Left hindlimb (tissue), 1 donor: ENCODE measurements at regions not wholly inside any gene's neighbourhood (a gene's known extent, or its start where the extent isn't known, plus 50 kb on each side); places are given as distances from the start of the nearest gene placed in this dataset.
"Not testable (repeated sequence)": the region's sequence is repeated elsewhere in the genome, so short reads cannot be mapped to it uniquely, and the experiment has no call there.

Experiments used
- DNase-seq: peaks from one replicate; pipeline ENCODE4 v3.0.0-alpha.2; 2018

DNA sequence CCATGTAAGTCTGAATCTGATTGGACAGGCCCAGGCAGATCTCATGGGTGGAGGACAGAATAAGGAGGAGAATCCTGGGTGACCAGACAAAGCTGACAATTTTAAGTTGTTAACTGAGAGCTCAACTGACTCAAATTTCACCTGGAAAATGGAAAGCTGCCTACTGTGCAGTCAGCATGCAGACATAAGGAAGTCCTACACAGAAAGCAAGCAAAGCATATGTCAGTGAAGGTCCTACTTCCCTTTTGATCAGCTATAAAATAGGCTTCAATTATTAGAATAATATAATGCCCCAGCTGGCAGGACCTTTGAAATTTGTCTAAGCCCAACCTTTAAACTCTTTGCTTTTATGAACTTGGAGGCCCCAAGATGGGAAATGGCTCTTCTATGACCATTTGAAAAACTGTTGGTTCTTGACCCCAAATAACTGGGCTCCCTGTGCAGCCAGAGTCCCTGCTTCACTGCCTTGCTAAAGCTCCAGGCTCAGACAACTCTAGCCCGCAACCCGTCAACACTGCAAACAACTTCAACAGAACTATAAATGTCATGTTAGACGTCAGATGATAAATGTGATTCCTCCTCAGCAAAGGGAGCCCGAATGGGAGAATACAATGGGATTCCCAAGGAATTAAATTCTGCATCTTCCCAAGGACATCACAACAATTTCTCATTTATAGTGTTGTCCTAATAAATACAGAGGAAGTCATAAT is 118.9 kb upstream of the ADRA1B start:
- DNase-seq: no peak

DNA sequence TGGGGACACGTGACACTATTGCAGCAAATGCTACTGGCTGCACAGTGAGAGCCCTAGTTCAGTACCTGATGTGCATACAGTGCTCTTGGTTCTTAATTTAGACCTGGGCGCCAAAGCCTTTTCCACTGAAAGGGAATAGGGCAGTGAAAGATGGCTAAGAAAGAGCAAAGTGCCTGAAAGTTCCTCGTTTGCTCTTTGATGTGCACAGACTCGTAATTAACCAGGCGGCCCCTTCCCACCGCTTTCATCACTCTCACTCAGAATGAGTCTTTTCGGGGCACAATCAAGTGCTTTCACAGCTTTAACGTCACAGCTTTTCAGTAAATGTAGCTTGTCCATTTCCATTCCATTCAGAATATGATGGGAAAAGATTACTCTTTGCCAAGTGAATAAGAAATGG is 116.6 kb upstream of the ADRA1B start:
- DNase-seq: no peak

DNA sequence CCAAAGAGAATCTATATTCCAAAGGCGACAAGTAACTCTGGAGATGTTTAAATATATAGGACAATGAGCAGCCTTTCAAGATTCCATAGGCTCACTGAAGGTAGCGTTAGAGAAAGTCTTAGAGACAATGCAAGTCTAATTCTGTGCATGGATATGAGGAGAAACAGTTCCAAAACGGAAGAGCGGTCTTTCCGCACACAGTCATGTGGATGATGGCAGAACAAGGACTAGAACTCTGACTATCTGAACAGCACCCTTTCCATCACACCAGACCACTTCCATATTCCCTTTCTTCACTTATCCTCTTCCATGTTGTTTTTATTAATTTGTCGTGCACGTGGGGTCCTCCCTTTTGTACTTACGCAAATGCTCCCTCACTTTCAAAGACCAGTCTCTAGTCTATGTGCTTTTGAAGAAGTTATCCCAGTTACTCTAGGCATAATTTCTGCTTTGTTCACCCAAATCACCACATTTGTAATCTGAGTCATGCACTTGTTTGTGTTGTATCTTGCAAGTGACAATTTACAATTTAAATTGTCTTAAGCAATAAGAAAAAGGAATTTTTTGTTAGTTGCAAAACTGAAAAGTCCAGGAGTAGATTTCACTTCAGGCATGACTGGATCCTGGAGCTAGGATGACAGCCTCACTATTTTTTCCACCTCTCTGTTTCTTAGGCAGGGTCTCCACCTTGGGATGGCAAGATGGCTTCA is 116.0 kb upstream of the ADRA1B start:
- DNase-seq: no peak

DNA sequence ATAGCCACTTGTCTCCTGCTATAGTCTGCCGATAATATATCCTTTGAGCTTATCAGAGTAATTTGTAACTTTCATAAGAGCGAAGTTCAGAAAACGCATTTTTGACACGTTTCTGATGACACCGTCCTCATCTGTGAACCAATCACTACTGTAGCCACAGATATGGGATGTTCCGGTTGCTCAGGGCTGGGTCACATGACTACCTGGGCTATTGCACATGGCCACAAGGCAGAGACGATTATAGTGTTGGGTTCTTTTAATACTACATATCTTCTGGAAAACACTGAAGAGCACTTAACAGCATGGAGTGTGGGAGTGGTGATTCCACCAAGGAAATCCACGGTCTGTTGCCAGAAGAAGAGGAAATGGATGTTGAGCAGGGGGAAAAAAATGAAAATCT is 115.0 kb upstream of the ADRA1B start:
- DNase-seq: no peak

DNA sequence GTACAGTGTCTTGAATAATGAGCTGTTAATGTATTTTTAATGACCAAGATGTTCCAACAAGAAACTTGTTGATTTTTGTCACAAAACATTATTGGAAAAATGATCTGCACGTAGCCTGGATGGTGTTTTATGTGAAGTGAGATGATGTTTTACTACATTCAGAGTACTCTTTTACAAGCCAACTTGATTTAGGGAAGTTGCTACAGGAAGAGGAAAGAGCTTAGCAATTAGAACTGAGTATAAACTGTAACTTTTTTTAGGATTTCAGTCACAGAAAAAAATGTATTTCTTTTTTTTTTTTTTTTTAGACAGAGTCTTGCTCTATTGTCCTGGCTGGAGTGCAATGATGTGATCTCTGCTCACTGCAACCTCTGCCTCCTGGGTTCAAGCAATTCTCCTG is 113.6 kb upstream of the ADRA1B start:
- no peak for DNase-seq

DNA sequence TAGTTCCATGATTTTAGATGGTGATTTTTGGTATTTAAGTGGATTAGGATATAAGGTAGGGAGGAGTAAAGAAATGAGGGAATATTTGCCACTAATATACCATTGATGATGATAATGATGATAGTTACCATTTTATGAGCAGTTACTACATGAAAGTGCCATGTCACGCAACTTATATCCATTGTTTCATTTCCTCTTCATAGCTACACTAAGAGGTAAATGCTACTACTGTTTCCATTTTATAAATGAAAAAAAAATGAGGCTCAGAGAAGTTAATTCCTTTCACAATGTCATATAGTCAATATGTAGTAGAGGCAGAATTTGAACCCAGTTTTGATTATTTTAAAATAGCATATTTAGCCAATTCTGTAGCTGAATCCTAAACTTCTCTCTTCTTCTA is 112.2 kb upstream of the ADRA1B start:
- DNase-seq: no peak

DNA sequence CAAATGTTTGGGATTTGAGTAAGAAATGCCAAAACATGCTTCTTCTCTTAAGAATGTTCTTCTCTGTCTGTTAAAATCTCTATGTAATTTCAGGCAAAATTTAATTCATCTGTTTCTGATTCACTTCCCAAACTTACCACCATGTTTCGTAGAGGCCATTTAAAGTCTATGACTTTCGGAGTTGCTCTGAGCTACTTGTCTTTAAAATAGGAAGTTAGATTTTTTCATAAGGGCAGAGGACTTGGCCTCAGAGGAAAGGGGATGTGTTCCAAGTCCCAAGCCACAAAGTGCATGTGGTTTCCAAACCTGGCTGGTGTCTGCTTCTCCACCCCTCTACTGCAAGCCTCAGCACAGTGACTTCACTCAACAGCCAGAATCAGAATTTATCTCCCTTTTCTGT is 111.3 kb upstream of the ADRA1B start:
- DNase-seq: peak; percentile 52

DNA sequence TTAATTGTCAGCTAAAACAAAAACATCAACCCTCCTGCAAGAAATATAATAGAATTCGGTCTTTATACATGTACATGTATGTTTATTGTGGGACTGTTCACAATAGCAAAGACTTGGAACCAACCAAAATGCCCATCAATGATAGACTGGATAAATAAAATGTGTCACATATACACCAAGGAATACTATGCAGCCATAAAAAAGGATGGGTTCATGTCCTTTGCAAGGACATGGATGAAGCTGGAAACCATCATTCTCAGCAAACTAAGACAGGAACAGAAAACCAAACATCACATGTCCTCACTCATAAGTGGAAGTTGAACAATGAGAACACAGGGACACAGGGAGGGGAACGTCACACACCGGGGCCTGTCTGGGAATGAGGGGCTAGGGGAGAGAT is 109.1 kb upstream of the ADRA1B start:
- DNase-seq: not testable (repeated sequence)

DNA sequence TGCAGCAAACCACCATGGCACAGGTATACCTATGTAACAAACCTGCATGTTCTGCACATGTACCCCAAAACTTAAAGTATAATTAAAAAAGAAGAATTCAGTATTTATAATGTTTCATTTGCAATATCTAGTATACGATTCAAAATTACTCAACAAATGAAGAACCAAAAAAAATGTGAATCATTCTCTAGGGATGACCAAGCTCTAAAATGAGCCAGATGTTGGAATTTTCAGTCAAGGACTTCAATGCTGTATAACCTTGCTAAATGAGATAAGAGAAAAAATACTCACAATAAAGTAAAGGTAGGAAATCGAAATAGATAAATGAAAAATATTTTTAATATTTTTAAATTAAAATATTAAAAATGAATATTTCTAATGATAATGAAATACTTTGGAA is 108.7 kb upstream of the ADRA1B start:
- DNase-seq: no peak

DNA sequence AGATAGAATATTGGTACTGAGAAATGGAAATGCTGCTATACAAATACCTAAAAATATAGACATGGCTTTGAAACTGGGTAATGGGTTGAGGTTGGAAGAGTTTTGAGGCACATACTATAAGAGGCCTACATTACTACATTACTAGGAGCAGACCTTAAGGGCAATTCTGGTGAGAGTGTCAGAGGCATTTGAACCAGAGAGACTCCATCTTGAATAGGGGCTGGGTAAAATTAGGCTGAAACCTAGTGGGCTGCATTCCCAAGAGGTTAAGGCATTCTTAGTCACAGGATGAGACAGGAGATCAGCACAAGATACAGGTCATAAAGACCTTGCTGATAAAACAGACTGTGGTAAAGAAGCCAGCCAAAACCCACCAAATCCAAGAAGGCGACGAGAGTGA is 104.6 kb upstream of the ADRA1B start:
- no peak for DNase-seq

DNA sequence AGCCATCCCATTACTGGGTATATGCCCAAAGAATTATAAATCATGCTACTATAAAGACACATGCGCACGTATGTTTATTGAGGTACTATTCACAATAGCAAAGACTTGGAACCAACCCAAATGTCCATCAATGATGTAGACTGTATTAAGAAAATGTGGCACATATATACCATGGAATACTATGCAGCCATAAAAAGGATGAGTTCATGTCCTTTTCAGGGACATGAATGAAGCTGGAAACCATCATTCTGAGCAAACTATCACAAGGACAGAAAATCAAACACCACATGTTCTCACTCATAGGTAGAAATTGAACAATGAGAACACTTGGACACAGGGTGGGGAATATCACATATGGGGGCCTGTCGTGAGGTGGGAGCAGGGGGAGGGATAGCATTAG is 103.5 kb upstream of the ADRA1B start:
- not testable (repeated sequence) for DNase-seq

DNA sequence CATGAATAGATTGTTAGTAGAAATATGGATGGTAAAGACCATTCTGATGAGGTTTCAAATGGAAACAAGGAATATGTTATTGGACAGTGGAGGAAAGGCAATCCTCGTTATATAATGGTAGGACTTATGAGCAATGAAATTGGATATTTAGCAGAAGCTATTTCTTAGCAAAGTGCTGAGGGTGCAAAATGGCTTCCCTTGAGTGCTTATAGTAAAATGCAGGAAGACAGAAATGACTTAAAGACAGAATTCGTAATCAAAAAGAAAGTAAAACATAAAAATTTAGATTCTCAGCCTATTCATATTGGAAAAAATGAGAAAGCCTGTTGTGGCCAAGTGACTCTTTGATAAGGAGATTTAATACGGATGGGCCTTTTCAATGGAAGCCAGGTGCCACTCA is 102.1 kb upstream of the ADRA1B start:
- DNase-seq: no peak

DNA sequence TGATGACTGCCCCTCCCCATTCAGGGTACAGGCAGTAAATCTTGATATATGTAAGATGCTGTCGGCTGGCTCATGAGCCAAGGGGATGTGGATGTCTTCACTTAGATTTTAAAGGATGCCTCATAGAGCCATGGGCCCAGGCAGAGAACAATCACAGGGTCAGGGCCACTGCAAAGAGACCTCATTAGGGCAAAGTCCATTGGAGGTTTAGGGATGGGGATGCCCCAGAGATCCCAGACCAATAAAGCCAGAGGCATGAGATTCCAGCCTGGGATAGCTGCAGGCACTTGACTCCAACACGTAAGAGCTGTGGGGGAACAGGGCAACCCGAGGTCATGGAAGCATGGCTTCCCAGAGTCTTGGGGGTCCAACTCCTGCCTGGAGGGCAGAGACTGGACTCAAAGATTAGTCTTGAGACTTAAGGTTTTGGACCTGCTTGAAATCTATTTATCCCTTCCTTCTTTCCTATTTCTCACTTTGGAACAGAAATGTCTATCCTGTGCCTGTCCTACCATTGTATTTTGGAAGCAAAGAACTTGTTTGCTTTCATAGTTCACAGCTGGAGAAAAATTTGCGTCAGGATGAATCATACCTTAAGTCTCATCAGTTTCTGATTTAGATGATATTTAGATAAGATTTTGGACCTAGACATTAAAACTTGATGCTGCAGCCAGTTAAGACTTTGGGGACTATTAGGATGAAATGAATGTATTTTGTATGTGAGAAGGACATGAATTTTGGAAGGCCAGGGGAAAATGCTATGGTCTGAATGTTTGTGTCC is 101.3 kb upstream of the ADRA1B start:
- DNase-seq: no peak

DNA sequence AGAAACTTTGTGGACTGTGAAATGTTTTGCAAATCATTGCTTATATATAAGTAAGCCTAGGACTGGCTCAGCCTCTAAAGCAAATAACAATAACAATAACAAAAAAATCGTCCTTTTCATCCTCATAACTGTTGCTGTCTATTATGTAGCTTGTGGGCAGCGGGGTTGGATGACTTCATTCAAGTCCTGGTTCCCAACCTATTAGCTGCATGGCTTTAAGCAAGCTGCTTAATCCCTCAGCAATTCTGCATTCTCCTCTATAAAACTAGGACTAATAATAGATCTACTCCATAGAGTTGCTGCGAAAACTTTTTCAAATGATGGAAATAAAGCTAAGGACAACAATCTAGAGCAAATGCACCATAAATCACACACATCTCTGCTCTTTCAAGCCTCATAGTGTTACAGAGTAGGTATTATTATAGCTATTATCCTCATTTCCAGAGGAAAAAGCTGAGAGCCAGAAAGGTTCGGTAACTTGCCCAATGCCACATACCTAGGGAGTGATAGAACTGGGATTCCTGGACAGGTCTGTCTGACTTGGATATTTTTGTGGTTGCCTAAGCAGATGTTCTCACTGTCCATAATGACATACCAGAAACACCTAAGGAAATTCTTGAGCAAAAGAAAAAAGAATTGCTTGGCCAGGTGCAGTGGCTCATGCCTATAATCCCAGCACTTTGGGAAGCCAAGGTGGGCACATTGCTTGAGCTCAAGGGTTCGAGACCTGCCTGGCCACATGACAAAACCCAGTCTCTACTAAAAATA is 98.8 kb upstream of the ADRA1B start:
- no peak for DNase-seq

DNA sequence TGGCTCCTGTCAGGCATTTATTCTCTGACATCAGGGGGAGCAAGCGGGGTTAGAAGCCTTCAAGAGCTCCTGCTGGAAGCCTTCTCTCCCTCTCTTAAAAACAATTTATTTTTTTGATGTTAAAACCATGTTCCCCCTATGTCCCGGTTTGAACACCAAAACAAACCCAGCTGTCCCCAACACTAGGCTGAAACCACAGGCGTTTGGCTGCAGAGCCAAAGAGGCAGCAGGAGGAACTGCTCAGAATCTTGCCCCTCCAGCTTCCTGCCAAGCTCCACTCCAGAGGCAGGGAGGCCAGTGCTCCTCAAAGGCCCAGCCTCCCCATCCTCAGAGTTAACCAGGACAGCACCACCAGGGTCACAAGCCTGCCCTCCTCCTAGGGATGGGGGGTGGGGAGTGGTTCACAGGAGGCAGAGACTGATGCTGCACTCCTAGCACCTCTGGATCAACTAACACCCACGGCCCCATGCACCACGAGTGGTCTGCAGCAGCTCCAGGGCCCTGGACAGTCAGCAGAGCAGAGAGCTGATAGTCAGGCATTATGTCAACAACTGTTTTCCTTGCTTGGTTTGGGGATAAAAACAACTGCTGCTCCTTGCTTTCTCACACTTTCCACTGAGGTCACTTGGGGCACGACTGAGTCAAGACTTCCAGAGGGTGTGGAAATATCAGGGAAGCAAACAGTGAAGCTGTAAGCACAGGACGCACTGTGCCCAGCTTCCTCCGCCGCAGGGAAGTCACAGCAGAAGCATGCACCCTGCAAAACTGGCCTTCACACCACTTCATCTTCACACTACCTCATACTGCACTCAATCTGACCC is 96.5 kb upstream of the ADRA1B start:
- DNase-seq: no peak

DNA sequence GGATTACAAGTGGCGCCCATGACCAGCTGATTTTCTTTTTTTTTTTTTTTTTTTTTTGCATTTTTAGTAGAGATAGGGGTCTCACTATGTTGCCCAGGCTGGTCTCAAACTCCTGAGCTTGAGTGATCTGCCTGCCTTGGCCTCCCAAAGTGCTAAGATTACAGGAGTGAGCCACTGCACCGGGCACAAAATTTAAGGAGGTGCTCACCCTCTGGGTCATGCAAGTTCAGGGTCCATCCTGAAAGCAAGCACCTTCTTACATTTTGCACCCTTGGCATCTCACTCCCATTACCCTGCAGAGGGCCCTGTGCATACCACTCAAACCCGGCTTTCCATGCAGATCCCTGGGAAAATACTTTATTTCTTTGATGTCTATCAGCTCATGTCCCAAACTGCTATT is 95.6 kb upstream of the ADRA1B start:
- no peak for DNase-seq

DNA sequence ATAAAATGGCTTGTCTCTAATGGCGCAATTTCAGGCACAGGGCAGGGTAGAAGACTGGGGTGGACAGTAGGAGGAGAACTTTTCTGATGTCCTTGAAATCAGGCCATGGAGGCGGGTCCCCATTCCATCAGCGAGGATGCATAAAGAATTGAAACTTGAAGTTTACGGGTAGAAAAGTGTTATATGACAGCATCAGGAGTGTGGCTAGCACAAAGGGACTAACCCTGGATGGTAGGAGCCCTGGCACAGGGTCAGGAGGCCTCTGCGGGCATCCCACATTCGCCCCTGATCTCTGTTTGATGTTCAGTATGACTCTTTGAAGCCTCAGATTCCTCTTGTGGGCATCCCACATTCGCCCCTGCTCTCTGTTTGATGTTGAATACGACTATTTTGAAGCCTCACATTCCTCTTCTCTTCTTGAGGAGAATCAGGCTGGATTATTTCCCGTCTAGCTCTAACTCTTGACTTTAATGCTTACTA is 94.8 kb upstream of the ADRA1B start:
- DNase-seq: no peak

DNA sequence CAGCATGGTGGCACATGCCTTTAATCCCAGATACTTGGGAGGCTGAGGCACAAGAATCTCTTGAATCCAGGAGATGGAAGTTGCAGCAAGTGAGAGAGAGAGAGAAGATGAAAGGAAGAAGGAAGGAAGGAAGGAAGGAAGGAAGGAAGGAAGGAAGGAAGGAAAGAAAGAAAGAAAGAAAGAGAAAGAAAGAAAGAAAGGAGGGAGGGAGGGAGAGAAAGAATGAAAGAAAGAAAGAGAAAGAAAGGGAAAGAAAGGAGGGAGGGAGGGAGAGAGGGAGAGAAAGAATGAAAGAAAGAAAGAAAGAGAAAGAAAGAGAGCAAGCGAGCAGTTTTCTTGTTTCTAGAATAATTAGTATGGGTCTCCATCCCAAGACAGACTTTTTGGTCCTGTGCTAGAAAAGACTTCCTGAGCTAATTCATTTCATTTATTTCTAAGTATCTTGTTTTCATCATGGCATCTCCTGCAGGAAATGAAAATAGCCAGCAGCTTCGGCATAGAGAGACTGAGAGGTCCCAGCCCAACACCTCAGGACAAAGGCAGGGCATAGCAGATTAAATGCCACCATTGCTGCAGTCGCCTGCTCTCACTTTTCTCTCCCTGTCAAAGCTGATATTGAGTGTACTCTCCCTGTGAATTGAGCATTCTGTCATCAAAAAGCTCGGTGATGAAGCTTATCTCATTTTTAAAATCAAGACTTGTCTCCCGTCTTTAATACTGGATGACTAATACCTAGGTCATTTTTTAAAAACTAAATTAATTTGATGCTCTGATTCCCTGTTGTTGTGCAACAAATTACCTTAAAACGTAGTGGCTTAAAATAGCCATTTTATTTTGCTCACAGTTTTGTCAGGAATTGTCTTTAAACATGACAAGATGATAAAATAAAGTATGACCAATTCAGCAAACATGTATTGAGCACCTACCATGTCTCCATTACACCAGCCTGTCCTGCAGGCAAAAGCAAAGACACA is 91.8 kb upstream of the ADRA1B start:
- DNase-seq: no peak

DNA sequence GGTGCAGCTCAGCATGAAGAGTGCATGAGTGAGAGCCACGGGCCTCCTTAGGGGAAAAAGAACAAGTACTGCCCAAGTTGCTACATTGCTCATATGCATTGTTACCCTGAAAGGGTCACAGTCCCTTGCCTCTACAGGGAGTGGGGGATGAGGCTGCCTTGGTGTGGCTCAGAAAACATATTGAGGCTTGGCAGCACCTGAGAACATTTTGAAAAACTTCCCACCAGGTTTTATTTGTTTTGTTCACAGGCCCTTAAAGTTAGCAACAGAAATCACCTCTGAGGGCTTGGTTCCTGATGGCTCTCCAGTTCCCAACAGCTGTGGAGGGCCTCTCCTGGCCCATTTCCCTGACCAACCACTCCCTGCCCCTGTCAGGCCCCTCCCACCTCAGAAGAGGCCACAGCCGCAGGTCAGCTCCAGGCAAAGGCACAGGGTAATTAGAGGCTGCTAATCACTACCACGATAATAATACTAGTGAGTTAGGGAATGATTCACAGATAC is 90.7 kb upstream of the ADRA1B start:
- peak; percentile 44 for DNase-seq

DNA sequence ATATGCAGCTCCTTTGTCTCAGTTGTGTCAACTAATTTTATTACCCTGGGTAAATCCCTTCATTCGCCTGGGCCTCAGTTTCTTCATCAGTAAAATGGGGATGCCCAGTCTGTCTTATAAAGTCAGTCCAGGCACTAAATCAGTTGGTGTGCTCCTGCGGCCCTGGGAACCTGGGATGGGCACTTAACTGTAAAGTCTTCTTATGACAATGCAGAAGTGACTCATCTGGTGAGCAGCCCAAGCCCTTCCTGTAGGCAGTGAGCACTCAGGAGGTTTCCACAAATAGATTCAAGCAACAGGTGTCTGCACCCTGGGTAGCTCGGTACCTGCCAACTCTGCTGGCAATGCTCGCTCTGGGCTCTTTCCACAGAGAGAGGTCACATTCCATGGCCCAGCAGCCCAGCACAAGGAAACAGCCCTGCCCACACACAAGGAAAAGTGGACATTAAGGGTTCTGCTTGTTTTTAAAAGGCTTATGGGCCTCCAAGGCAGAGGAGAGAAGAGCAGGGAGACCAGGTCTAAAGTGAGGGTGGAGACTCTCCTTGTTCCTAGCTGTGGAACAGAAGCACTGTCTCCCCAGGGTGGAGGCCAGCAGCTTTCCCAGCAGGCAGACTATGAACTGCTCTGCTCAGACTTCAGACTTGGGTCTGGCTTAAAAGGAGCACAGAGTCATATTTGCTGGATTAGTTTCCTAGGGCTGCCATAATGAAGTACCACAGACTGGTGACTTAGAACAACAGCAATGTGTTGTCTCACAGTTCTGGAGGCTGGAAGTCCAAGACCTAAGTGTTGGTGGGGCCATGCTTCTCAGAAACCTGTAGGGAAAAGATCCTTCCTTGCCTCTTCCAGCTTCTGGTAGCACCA is 89.7 kb upstream of the ADRA1B start:
- no peak for DNase-seq
